Stomach (tissue), 8 donors: ENCODE measurements at regions not wholly inside any gene's neighbourhood (a gene's known extent, or its start where the extent isn't known, plus 50 kb on each side); places are given as distances from the start of the nearest gene placed in this dataset.

Source experiments
- DNase-seq, 2 donors: peaks; one replicate each; pipeline versions ENCODE4 v3.0.0 to v3.0.0-alpha.2; 2013 to 2019
- H3K27ac ChIP-seq, 5 donors: fragments of 200-600 bp in 4 of 5; sonication (generic) in 4 of 5; one replicate each; pipeline ENCODE4 v1.5.1; 2013 to 2019; ENCODE audit warnings: mild to moderate bottlenecking in 1 of 5, moderate library complexity in 1 of 5
- H3K27me3 ChIP-seq, 3 donors: fragments of 200-600 bp; sonication (generic); one replicate each; pipeline ENCODE4 v1.5.1; 2017 to 2019; ENCODE audit warnings: mixed run types in 1 of 3
- H3K36me3 ChIP-seq, 4 donors: fragments of 200-600 bp; sonication (generic); 1 replicate in 3 of 4; 2 replicates in 1 of 4; pipeline ENCODE4 v1.5.1; 2016 to 2019
- H3K4me1 ChIP-seq, 4 donors: fragments of 200-600 bp; sonication (generic); one replicate each; pipeline ENCODE4 v1.5.1; 2016 to 2019
- H3K4me3 ChIP-seq, 4 donors: fragments of 200-600 bp; sonication (generic) in 3 of 4; one replicate each; pipeline ENCODE4 v1.5.1; 2016 to 2019; ENCODE audit warnings: mild to moderate bottlenecking in 1 of 4
- H3K9me3 ChIP-seq, 4 donors: fragments of 200-600 bp; sonication (generic); one replicate each; pipeline ENCODE4 v1.5.1; 2016 to 2019
- CTCF ChIP-seq, 7 experiments: fragments of 450-650 bp in 4 of 7; fragments of 200-600 bp in 3 of 7; sonication (generic) in 3 of 7; IDR thresholded peaks; one replicate each; pipeline ENCODE4 v1.5.1; 2016 to 2019; ENCODE audit warnings: antibody characterized with exemption in 7 of 7, control low read depth in 2 of 7, mild to moderate bottlenecking in 1 of 7
- EP300 ChIP-seq: sonication (generic); formaldehyde crosslinking; IDR thresholded peaks from one replicate; pipeline ENCODE4 v1.6.1; 2017; ENCODE audit warnings: antibody characterized with exemption
- POLR2A ChIP-seq, 4 donors: fragments of 450-650 bp; IDR thresholded peaks; one replicate each; pipeline ENCODE4 v1.6.1; 2016; ENCODE audit warnings: antibody characterized with exemption in 4 of 4, control low read depth in 2 of 4, mild to moderate bottlenecking in 1 of 4, moderate library complexity in 1 of 4
- POLR2AphosphoS5 ChIP-seq, 3 donors: sonication (generic); formaldehyde crosslinking; IDR thresholded peaks; one replicate each; pipeline ENCODE4 v1.6.1; 2016; ENCODE audit warnings: antibody characterized with exemption in 3 of 3
- WGBS, 5 donors: extraction: QIAGEN DNeasy Blood & Tissue Kit in 3 of 5; methylation state at CpG; one replicate each; pipeline versions ENCODE4 v1.1.5 to v1.1.7; 2013 to 2018; 5-methylcytosine and 5-hydroxymethylcytosine counted together
- intact Hi-C: fragments of 100-400 bp; cut with DNase I; formaldehyde crosslinking; loops from one replicate; pipeline ENCODE4 v1.15.1; 2023; ENCODE audit warnings: low total_unique reads
- donor health status: healthy with polysubstance abuse.
- donor health status: Bipolar disorder and iron deficiency.
- donor health status: healthy.

- Histone ChIP-seq H3K27ac (no peak overlapping the region), H3K36me3 (no peaks in the 10 kb centered on the region), H3K9me3 (no peaks in the 10 kb centered on the region), H3K27me3 (no peaks in the 10 kb centered on the region), H3K4me3 (no peak overlapping the region), H3K4me1 (no peaks in the 10 kb centered on the region)
- TF ChIP-seq CTCF (IDR thresholded peaks at IDR 0.05) (no peak), POLR2A (IDR thresholded peaks at IDR 0.05) (no peak), POLR2AphosphoS5 (IDR thresholded peaks at IDR 0.05) (no peak), EP300 (no peak)
- intact Hi-C loops = no loop called here
- 47 to 66% (median 51%) methylated on average over 9 of the region's 9 CpGs for WGBS, 5 donors
- DNase-seq = peak; percentile 23 to 67
Observed at GRCh38 chr1:81446000-81446669, 354.6 kb upstream of the ADGRL2 start.

GRCh38 chr1:81443288-81443687 is 357.4 kb upstream of the ADGRL2 start:
- H3K4me3 ChIP-seq = no peak overlapping the region
- H3K9me3 ChIP-seq = peaks cover 0 to 6% (median 0%) of the 10 kb centered on the region in 4 donors
- no peaks in the 10 kb centered on the region for H3K4me1 ChIP-seq
- H3K36me3 ChIP-seq = no peaks in the 10 kb centered on the region
- DNase-seq = no peak
- intact Hi-C loops = no loop called here
- H3K27me3 ChIP-seq = no peaks in the 10 kb centered on the region
- 90 to 97% (median 93%) methylated on average over 1 of the region's 1 CpG for WGBS, 5 donors
- TF ChIP-seq CTCF (IDR thresholded peaks at IDR 0.05) = no peak
- no peak for TF ChIP-seq EP300
- no peak for TF ChIP-seq POLR2A (IDR thresholded peaks at IDR 0.05)
- TF ChIP-seq POLR2AphosphoS5 (IDR thresholded peaks at IDR 0.05) = no peak
- no peak overlapping the region for H3K27ac ChIP-seq

GRCh38 chr1:81439046-81439823 is 361.5 kb upstream of the ADGRL2 start:
- DNase-seq = no peak
- intact Hi-C loops = no loop called here
- H3K27ac ChIP-seq = no peak overlapping the region
- WGBS, 5 donors = 93 to 98% (median 95%) methylated on average over 11 to 12 of the region's 12 CpGs
- no peak for TF ChIP-seq POLR2AphosphoS5 (IDR thresholded peaks at IDR 0.05)
- no peak for TF ChIP-seq POLR2A (IDR thresholded peaks at IDR 0.05)
- no peak for TF ChIP-seq CTCF (IDR thresholded peaks at IDR 0.05)
- TF ChIP-seq EP300 = no peak
- H3K27me3 ChIP-seq = no peaks in the 10 kb centered on the region
- H3K4me1 ChIP-seq = no peaks in the 10 kb centered on the region
- H3K4me3 ChIP-seq = no peak overlapping the region
- no peaks in the 10 kb centered on the region for H3K36me3 ChIP-seq
- peaks cover 0 to 6% (median 0%) of the 10 kb centered on the region in 4 donors for H3K9me3 ChIP-seq

- WGBS, 5 donors = 54 to 63% (median 60%) methylated on average over 3 of the region's 3 CpGs
- Histone ChIP-seq H3K36me3 (no peaks in the 10 kb centered on the region), H3K9me3 (peaks cover 0 to 6% (median 0%) of the 10 kb centered on the region in 4 donors), H3K4me3 (no peak overlapping the region), H3K4me1 (no peaks in the 10 kb centered on the region), H3K27ac (peak overlapping the region in 1 of 5 donors; percentile 3), H3K27me3 (no peaks in the 10 kb centered on the region)
- no peak for DNase-seq
- no peak for TF ChIP-seq POLR2AphosphoS5 (IDR thresholded peaks at IDR 0.05)
- TF ChIP-seq EP300 = no peak
- no peak for TF ChIP-seq CTCF (IDR thresholded peaks at IDR 0.05)
- TF ChIP-seq POLR2A (IDR thresholded peaks at IDR 0.05) = no peak
- intact Hi-C loops = no loop called here
Observed at GRCh38 chr1:81437649-81438048, 363.1 kb upstream of the ADGRL2 start.
